Ishikawa (cell line): ENCODE measurements at regions not wholly inside any gene's neighbourhood (a gene's known extent, or its start where the extent isn't known, plus 50 kb on each side); places are given as distances from the start of the nearest gene placed in this dataset.

Source experiments
- CEBPB ChIP-seq: IDR thresholded peaks from 2 replicates; pipeline ENCODE4 v1.6.1; 2012
- CREB1 ChIP-seq: IDR thresholded peaks from 2 replicates; pipeline ENCODE4 v1.6.1; 2012; ENCODE audit warnings: low read depth
- EP300 ChIP-seq: IDR thresholded peaks from 2 replicates; pipeline ENCODE4 v1.6.1; 2012; ENCODE audit warnings: borderline replicate concordance
- TEAD4 ChIP-seq: IDR thresholded peaks from 2 replicates; pipeline ENCODE4 v1.6.1; 2012
- YY1 ChIP-seq: IDR thresholded peaks from 2 replicates; pipeline ENCODE4 v1.6.1; 2012; ENCODE audit warnings: low read depth

DNA sequence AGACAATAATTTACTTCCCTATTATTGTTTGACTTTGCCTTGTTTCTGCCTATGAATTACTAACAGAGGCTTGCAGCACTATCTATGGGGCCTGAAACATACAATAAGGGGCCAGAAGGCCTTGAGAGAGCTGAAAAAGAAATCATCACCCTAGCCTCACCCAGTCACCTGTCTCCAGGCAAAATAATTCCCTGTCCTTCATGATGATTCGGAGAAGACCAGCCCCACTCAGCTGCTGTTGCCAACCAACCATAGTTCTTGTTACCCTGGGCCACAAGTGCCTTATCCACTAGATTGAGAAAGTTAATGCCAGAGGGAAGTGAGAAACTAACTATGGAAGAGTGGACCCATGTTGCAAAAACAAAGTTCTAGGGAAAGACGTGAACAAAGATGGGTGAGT lies 97.1 kb downstream of the ARF6 start:
- no peak for TF ChIP-seq CREB1
- TF ChIP-seq EP300: no peak
- no peak for TF ChIP-seq YY1
- no peak for TF ChIP-seq CEBPB
- TF ChIP-seq TEAD4: no peak
